Activated B cell treated with CpG ODN at 0.5 μM for 24 hours (primary cell): ENCODE measurements at regions not wholly inside any gene's neighbourhood (a gene's known extent, or its start where the extent isn't known, plus 50 kb on each side); places are given as distances from the start of the nearest gene placed in this dataset.

Experiments
- ATAC-seq: fragments of 200-7000 bp; cut with Tn5 transposase; one replicate; pipeline ENCODE4 v1.10.0; 2021; ENCODE audit warnings: low read depth, mild to moderate bottlenecking, moderate library complexity
- CTCF ChIA-PET: fragments of 350-600 bp; sonication (Branson Sonifier 250); formaldehyde crosslinking; loops from one replicate; lab custom pipeline; 2021; ENCODE audit warnings: antibody characterized with exemption; lab: Charles Lee
- POLR2A ChIA-PET: fragments of 350-600 bp; sonication (Branson Sonifier 250); formaldehyde crosslinking; loops from one replicate; lab custom pipeline; 2021; ENCODE audit warnings: antibody characterized with exemption; lab: Charles Lee
- DNase-seq: peaks from one replicate; pipeline ENCODE4 v3.0.0; 2022
- H3K27ac Mint-ChIP-seq: one replicate; pipeline ENCODE4 v1.8.0; 2020; ENCODE audit warnings: mixed read lengths
- H3K27me3 Mint-ChIP-seq: one replicate; pipeline ENCODE4 v1.8.0; 2021; ENCODE audit warnings: mixed read lengths
- H3K36me3 Mint-ChIP-seq: one replicate; pipeline ENCODE4 v1.8.0; 2021; ENCODE audit warnings: low read depth, mixed read lengths
- H3K4me1 Mint-ChIP-seq: one replicate; pipeline ENCODE4 v1.8.0; 2021; ENCODE audit warnings: mixed read lengths
- H3K4me3 Mint-ChIP-seq: one replicate; pipeline ENCODE4 v1.8.0; 2020; ENCODE audit warnings: mild to moderate bottlenecking, mixed read lengths
- H3K9me3 Mint-ChIP-seq: one replicate; pipeline ENCODE4 v1.8.0; 2020; ENCODE audit warnings: mixed read lengths
- CTCF ChIP-seq: fragments of 200-600 bp; IDR thresholded peaks from one replicate; pipeline ENCODE4 v1.8.0; 2022; ENCODE audit warnings: antibody characterized with exemption, mild to moderate bottlenecking
- intact Hi-C: fragments of 100-400 bp; cut with micrococcal nuclease; formaldehyde crosslinking; loops from one replicate; pipeline ENCODE4 v1.15.1; 2024

DNA sequence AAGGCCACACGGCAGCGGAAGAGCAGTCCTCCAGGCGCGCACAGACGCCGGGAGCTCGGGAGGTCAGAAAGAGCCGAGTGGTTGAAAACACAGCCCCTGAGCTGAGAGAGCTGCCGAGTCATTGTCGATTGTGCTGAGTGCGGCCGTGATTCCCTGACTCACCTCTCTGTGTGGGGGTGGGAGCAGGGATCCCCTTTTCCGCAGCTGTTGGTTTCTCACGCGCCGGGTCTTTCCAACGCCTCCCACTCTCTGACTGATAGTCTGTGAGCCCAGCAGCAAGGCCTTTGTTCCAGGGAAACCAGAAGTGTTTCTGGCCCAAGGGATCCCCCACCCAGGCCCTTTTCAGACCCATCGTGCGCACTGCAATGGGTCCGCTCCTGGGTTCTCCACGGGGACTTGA is 97.3 kb downstream of the MRPL36 start:
- peaks cover 27% of the 10 kb centered on the region for H3K27me3 Mint-ChIP-seq
- TF ChIP-seq CTCF: no peak

DNA sequence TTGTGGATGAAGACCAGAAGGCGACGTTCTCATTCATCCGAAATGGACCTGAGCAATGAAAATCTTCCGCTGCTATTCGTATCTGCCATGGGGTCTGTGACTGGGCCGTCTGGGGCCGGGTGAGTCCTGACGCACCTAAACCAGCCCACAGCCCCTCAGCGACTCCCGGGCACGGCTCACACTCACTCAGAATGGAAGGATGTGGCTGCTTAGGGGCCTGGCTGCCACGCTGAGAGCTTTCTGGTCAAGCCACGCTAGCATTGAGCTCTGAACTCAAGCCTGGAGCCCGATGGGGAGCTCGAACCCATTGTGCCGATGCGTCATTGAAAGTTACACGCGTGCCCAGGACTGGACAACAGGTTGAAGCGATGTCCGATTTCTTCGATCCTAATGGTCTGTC is 97.8 kb downstream of the MRPL36 start:
- no peak for TF ChIP-seq CTCF
- ATAC-seq (no peak), DNase-seq (no peak)
- no peaks in the 10 kb centered on the region for H3K4me1 Mint-ChIP-seq
- no peak overlapping the region for H3K27ac Mint-ChIP-seq
- H3K27me3 Mint-ChIP-seq: peaks cover 24% of the 10 kb centered on the region
- ChIA-PET CTCF (no interaction called here), POLR2A (no interaction called here)
- H3K36me3 Mint-ChIP-seq: no peaks in the 10 kb centered on the region
- H3K9me3 Mint-ChIP-seq: no peaks in the 10 kb centered on the region
- no peak overlapping the region for H3K4me3 Mint-ChIP-seq
- intact Hi-C loops: no loop called here

More for the DNA sequence above, 97.3 kb downstream of the MRPL36 start:
- CTCF ChIA-PET: no interaction called here
- no peak overlapping the region for H3K27ac Mint-ChIP-seq
- no peaks in the 10 kb centered on the region for H3K36me3 Mint-ChIP-seq
- ATAC-seq: no peak
- H3K4me3 Mint-ChIP-seq: no peak overlapping the region
- intact Hi-C loops: no loop called here
- H3K4me1 Mint-ChIP-seq: no peaks in the 10 kb centered on the region
- DNase-seq: no peak
- H3K9me3 Mint-ChIP-seq: no peaks in the 10 kb centered on the region
- POLR2A ChIA-PET: no interaction called here

- H3K9me3 Mint-ChIP-seq: no peaks in the 10 kb centered on the region
- H3K36me3 Mint-ChIP-seq: no peaks in the 10 kb centered on the region
- DNase-seq: no peak
- no peak overlapping the region for H3K4me3 Mint-ChIP-seq
- TF ChIP-seq CTCF: no peak
- intact Hi-C loops: no loop called here
- peaks cover 19% of the 10 kb centered on the region for H3K27me3 Mint-ChIP-seq
- H3K4me1 Mint-ChIP-seq: no peaks in the 10 kb centered on the region
- no peak for ATAC-seq
- POLR2A ChIA-PET: no interaction called here
- CTCF ChIA-PET: no interaction called here
- H3K27ac Mint-ChIP-seq: no peak overlapping the region
Observed at GRCh38 chr5:1701216-1701864, 98.3 kb downstream of the MRPL36 start.

GRCh38 chr5:1699394-1699793 is 100.2 kb downstream of the MRPL36 start:
- DNase-seq (no peak), ATAC-seq (no peak)
- Mint-ChIP-seq H3K4me1 (no peaks in the 10 kb centered on the region), H3K27ac (no peak overlapping the region), H3K9me3 (no peaks in the 10 kb centered on the region), H3K27me3 (peaks cover 9% of the 10 kb centered on the region), H3K36me3 (no peaks in the 10 kb centered on the region), H3K4me3 (no peak overlapping the region)
- ChIA-PET POLR2A (no interaction called here), CTCF (no interaction called here)
- no peak for TF ChIP-seq CTCF
- intact Hi-C loops: no loop called here

- no peak overlapping the region for H3K4me3 Mint-ChIP-seq
- H3K9me3 Mint-ChIP-seq: no peaks in the 10 kb centered on the region
- ChIA-PET POLR2A (no interaction called here), CTCF (no interaction called here)
- intact Hi-C loops: no loop called here
- H3K27me3 Mint-ChIP-seq: peaks cover 9% of the 10 kb centered on the region
- H3K4me1 Mint-ChIP-seq: no peaks in the 10 kb centered on the region
- H3K36me3 Mint-ChIP-seq: no peaks in the 10 kb centered on the region
- DNase-seq: no peak
- ATAC-seq: no peak
- no peak for TF ChIP-seq CTCF
- H3K27ac Mint-ChIP-seq: no peak overlapping the region
Observed at GRCh38 chr5:1698589-1699316, 100.9 kb downstream of the MRPL36 start.
